Loucy (cell line): ENCODE measurements at regions not wholly inside any gene's neighbourhood (a gene's known extent, or its start where the extent isn't known, plus 50 kb on each side); places are given as distances from the start of the nearest gene placed in this dataset.

Source experiments
- CTCF ChIP-seq: fragments of 200-600 bp; sonication (generic); conservative IDR thresholded peaks from 2 replicates; pipeline ENCODE4 v1.5.1; 2014; ENCODE audit warnings: mild to moderate bottlenecking, antibody characterized with exemption, low read length
- EZH2phosphoT487 ChIP-seq: fragments of 200-600 bp; IDR thresholded peaks from 2 replicates; pipeline ENCODE4 v1.6.1; 2018; ENCODE audit warnings: antibody characterized with exemption, mild to moderate bottlenecking, moderate library complexity, borderline replicate concordance

GRCh38 chr14:25464772-25465171 lies 414.8 kb upstream of the STXBP6 start:
- no peak for TF ChIP-seq CTCF
- no peak for TF ChIP-seq EZH2phosphoT487
